ENCODE measurements at regions not wholly inside any gene's neighbourhood (a gene's known extent, or its start where the extent isn't known, plus 50 kb on each side); places are given as distances from the start of the nearest gene placed in this dataset.
A peak's percentile ranks its signal among the peaks of the same experiment; 100 is the strongest.

DNA sequence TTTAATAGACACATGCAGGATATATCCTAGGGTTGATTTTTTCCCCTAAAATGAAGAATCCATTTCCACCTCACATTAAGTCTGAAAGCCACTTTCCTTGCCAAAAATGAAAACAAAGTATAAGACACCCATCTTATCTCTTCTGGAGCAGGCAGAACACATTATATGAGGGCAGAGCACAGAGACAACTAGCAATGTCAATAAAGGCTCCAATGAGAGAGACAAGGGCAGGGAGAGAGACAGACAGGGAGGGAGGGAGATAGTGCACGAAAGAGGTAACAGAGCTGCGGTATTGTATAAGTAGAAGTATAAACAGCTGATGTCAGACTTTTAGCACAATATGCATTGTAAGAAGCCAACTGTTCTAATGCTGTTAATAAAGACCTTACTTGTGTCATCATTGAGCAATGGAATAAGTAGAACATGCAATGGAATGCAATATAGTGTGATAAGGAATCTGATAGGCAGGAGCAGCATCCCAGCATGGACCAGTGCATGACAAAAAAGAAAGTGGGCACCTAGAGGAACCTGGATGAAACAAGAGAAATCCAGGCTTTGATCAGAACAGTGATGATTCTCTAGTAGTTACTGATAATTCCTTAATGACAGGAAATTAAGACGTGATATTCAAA is 150.6 kb upstream of the TCF4 start (continued):
- TF ChIP-seq CBFA2T3 (IDR thresholded peaks at IDR 0.05) (peak; percentile 56; the same call in 1 of the 2 replicates), CEBPG (CRISPR knock-in tag; IDR thresholded peaks at IDR 0.05) (peak; percentile 58), CEBPG (tag; conservative IDR thresholded peaks at IDR 0.05 in 1 of 2, IDR thresholded peaks at IDR 0.05 in 1 of 2) (peak in 1 of 2 experiments; percentile 38; a peak in 1 of 4 replicates), TAL1 (IDR thresholded peaks at IDR 0.05) (peak; percentile 47), CTBP1 (IDR thresholded peaks at IDR 0.05; ENCODE audit: borderline replicate concordance) (0 out of 2 replicates have a peak, but pooled peaks have one; percentile 23), GATA2 (CRISPR knock-in tag; IDR thresholded peaks at IDR 0.05) (no peak), FOXA3 (CRISPR knock-in tag; conservative IDR thresholded peaks at IDR 0.05 in 1 of 2, IDR thresholded peaks at IDR 0.05 in 1 of 2) (peak; percentile 84 to 93; a peak in 3 of 4 replicates), NCOR1 (IDR thresholded peaks at IDR 0.05) (peak; percentile 27; the same call in 1 of the 2 replicates), MEF2A (IDR thresholded peaks at IDR 0.05; ENCODE audit: control insufficient read depth, low read depth, low read length) (no peak), STAG1 (CRISPR knock-in tag; IDR thresholded peaks at IDR 0.05; ENCODE audit: borderline replicate concordance) (no peak), KDM5B (IDR thresholded peaks at IDR 0.05; ENCODE audit: insufficient replicate concordance, low read depth, low read length) (no peak), HIVEP1 (CRISPR knock-in tag; IDR thresholded peaks at IDR 0.05) (no peak), TEAD4 (IDR thresholded peaks at IDR 0.05; ENCODE audit: low read length) (0 out of 2 replicates have a peak, but pooled peaks have one; percentile 19), TEAD4 (CRISPR knock-in tag; IDR thresholded peaks at IDR 0.05; ENCODE audit: borderline replicate concordance) (no peak), SOX6 (IDR thresholded peaks at IDR 0.05) (peak; percentile 31; the same call in 1 of the 2 replicates), ADNP (tag; IDR thresholded peaks at IDR 0.05) (no peak), GATAD2A (IDR thresholded peaks at IDR 0.05) (no peak), TCF3 (CRISPR knock-in tag; IDR thresholded peaks at IDR 0.05) (peak; percentile 59; the same call in 1 of the 2 replicates), MTA2 (IDR thresholded peaks at IDR 0.05; ENCODE audit: low read depth) (0 out of 2 replicates have a peak, but pooled peaks have one; percentile 19), CBFB (CRISPR knock-in tag; IDR thresholded peaks at IDR 0.05) (no peak), ZNF140 (CRISPR knock-in tag; IDR thresholded peaks at IDR 0.05) (no peak)
- TF ChIP-seq, protein P1, sequence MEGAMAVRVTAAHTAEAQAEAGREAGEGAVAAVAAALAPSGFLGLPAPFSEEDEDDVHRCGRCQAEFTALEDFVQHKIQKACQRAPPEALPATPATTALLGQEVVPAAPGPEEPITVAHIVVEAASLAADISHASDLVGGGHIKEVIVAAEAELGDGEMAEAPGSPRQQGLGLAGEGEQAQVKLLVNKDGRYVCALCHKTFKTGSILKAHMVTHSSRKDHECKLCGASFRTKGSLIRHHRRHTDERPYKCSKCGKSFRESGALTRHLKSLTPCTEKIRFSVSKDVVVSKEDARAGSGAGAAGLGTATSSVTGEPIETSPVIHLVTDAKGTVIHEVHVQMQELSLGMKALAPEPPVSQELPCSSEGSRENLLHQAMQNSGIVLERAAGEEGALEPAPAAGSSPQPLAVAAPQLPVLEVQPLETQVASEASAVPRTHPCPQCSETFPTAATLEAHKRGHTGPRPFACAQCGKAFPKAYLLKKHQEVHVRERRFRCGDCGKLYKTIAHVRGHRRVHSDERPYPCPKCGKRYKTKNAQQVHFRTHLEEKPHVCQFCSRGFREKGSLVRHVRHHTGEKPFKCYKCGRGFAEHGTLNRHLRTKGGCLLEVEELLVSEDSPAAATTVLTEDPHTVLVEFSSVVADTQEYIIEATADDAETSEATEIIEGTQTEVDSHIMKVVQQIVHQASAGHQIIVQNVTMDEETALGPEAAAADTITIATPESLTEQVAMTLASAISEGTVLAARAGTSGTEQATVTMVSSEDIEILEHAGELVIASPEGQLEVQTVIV (CRISPR knock-in tag; IDR thresholded peaks at IDR 0.05; ENCODE audit: borderline replicate concordance) = no peak
- TF ChIP-seq, protein P2, sequence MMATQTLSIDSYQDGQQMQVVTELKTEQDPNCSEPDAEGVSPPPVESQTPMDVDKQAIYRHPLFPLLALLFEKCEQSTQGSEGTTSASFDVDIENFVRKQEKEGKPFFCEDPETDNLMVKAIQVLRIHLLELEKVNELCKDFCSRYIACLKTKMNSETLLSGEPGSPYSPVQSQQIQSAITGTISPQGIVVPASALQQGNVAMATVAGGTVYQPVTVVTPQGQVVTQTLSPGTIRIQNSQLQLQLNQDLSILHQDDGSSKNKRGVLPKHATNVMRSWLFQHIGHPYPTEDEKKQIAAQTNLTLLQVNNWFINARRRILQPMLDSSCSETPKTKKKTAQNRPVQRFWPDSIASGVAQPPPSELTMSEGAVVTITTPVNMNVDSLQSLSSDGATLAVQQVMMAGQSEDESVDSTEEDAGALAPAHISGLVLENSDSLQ (IDR thresholded peaks at IDR 0.05) = peak; percentile 50
- TF ChIP-seq, protein P3, sequence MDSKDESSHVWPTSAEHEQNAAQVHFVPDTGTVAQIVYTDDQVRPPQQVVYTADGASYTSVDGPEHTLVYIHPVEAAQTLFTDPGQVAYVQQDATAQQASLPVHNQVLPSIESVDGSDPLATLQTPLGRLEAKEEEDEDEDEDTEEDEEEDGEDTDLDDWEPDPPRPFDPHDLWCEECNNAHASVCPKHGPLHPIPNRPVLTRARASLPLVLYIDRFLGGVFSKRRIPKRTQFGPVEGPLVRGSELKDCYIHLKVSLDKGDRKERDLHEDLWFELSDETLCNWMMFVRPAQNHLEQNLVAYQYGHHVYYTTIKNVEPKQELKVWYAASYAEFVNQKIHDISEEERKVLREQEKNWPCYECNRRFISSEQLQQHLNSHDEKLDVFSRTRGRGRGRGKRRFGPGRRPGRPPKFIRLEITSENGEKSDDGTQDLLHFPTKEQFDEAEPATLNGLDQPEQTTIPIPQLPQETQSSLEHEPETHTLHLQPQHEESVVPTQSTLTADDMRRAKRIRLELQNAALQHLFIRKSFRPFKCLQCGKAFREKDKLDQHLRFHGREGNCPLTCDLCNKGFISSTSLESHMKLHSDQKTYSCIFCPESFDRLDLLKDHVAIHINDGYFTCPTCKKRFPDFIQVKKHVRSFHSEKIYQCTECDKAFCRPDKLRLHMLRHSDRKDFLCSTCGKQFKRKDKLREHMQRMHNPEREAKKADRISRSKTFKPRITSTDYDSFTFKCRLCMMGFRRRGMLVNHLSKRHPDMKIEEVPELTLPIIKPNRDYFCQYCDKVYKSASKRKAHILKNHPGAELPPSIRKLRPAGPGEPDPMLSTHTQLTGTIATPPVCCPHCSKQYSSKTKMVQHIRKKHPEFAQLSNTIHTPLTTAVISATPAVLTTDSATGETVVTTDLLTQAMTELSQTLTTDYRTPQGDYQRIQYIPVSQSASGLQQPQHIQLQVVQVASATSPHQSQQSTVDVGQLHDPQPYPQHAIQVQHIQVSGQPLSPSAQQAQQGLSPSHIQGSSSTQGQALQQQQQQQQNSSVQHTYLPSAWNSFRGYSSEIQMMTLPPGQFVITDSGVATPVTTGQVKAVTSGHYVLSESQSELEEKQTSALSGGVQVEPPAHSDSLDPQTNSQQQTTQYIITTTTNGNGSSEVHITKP (IDR thresholded peaks at IDR 0.05; ENCODE audit: partially characterized antibody) = no peak
